Stimulated activated naive CD4-positive, alpha-beta T cell (primary cell): ENCODE measurements at regions not wholly inside any gene's neighbourhood (a gene's known extent, or its start where the extent isn't known, plus 50 kb on each side); places are given as distances from the start of the nearest gene placed in this dataset.
"Not testable (repeated sequence)": the region's sequence is repeated elsewhere in the genome, so short reads cannot be mapped to it uniquely, and the experiment has no call there.

Experiments used
- DNase-seq, 6 experiments: peaks; one replicate each; lab custom pipeline; 2025; lab: John Stamatoyannopoulos, UW

DNA sequence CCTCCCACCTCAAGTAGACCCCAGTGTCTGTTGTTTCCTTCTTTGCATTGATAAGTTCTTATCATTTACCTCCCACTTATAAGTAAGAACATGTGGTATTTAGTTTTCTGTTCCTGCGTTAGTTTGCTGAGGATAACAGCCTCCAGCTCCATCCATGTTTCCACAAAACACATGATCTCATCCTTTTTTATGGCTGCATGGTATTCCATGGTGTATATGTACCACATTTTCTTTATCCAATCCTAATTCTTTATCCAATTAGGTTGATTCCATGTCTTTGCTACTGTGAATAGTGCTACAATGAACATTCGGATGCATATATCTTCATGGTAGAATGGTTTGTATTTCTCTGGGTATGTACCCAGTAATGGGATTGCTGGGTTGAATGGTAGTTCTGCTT, 102.5 kb upstream of the UGP2 start:
- not testable (repeated sequence) for DNase-seq

DNA sequence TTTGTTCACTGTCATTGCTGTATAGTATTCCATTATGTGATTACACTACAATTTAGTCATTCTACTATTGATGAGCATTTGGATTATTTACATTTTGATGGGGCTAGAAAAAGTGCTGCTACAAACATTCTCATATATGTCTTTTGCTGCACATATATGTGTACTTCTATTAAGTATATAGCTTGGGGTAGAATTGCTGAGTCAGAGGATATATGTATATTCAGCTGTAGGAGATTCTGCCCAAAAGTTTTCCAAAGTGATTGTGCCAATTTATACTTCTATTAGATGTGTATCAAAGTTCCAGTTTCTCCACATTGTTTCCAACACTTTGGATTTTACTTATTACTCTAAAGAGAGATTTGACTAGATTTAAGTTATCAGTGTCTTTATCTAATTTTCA, 101.7 kb upstream of the UGP2 start:
- DNase-seq, result no peak

DNA sequence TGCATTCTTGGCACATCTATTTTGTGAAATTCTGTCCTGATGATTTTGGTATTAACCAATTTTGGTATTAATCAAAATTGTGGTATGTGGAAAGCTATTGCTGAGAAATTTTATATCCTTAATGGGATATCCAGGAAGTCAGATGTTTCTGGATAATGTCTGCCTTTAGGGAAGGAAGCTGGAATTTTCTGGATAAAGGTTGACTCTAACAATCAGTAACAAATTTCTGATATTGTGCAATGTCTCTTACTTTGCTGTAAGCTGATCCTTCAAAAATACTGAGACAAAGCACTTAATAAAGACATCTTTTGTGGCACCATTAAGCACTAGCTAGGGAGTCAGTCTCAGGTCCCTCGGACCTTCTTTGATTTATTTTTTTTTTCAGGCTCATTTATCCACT, 100.8 kb upstream of the UGP2 start:
- DNase-seq, result no peak

DNA sequence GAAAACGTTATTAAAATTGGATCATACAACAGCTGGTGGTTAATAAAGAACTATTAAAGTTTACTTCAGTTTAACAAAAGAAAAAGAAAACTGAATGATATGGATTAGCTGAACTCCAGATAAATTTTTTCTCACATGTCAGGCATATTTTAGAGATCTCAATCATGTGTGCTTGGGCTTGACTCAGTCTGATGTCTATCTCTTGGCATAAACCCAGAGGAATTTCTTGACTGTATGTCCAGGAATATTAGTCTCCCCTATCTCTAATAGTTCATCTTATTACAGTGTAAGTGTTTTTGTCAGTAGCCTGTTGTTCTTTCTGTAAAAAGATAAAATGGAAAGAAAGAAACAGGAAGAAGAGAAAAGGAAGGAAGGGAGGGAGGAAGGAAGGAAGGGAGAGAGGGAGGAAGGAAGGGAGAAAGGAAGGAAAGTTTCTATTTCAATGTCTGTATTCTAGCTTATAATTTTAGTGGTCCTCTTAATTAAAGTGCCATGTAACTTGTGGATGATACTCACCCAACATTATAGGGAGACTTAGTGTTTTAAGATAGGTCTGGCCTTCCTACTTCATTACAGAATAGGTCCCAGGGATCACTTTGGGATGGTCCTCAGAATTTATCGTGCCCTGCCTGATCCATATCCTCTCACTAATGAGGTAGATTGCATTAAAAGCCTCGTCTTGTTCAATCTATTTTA, 99.7 kb upstream of the UGP2 start:
- no peak for DNase-seq

DNA sequence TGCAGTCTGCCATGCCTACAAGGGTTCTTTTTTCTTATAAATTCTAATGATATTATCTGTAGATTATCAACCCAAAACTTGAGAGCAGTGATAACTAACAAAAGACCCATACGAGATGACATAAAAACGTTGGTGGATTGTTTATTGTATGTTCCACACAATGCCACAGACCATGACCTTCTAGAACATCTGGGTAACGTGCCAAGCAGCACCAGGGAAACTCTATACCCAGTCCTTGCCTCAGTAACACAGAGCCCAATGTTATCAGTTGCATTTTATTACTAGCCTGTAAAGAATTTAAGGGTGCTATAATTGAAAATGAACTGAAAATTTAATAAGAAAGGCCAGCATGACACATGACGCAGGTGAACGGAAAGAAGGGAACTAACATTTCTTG, 99.1 kb upstream of the UGP2 start:
- DNase-seq, result no peak

DNA sequence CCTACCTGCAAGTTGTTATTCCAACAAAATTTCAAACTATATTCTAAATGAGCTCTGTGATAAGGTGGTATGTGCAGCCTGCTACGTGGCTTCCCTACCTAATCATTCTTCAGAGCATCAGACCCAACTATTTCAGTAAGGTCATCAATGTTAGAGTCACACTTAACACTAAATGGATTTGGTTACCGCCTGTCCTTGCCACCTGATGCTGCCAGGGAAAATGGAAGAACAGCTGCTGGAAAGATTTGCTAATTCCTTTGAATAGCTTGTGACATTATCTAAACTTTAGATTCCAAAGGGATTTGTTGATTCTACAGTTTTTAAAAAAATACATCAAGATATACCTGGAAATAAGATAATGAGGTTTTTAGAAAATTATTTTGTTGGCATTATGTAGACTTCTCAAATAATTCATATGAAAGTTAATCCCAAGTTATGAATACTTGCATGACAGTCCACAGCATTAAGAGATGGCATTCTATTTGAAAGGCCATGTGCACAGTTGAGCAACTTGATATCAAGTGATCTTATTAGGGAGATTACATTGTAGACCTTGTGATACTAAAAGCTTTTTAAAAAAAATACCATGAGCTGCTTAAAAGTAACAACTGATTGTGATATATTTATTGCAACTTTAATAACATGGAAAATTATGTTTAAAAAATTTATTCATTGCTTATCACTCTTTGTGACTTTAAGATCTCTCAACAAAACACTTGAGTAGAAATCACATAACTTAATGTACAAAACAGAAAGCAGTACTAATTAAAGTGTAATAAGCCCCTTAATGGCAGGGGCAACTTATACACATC, 98.3 kb upstream of the UGP2 start:
- no peak for DNase-seq

DNA sequence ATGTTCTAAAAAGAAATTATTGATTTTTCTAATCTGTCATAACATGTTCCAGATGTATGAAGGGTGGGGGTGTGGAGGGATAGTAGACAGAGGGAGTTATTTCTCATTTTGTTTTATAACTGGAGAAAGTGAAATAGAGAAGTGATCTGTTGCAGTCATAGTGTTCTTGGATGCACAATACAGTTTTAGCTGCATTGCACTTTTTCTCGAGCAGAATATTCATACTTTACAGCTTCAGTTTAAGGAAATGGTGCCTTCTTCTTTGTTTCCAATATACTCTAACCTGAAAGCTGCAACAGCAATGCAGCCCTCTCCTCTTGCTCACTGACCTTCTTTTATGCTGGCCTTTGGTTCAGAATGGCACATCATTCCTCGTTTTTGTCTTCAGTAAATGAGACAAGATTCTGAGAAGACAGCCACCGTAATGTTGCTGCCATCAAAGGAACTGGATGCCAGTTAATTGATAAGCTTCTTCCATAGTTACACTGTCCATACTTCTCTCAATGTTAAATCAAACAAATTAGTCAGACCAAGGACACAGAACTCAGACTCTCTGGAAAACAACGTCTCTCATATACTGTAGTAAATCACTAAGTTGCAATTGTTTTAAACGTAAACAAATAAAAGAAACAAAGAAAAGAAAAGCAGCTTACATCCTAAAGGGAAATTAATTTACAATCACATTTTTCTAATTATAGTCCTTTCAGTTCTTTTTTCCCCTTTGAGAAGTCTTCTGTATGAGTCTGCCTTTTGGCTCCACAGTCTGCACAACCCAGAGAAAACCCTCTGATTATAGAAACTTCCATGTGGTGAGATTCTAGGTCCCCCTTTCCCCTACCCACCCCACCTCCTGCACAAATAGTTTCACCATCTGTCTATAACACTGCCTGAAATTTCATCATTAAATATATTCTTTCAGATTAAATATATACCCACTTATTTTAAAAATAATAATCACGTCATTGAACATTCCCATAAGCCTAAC, 97.4 kb upstream of the UGP2 start:
- DNase-seq, result no peak

DNA sequence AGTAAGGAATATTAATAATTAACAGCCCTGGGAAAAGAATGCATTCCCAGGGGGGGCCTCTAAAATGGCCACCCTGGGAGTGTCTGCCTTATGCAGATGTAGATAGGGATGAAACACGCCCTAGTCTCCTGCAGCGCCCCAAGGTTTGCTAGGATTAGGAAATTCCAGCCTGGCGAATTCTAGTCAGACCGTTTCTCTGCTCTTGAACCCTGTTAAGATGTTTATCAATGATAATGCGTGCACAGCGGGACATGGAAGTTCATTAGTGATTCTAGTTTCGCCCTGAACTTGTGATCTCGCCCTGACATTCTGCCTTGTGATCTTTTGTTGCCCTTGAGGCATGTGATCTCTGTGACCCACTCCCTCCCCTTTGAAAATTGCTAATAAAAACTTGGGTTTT, 95.1 kb upstream of the UGP2 start:
- not testable (repeated sequence) for DNase-seq

DNA sequence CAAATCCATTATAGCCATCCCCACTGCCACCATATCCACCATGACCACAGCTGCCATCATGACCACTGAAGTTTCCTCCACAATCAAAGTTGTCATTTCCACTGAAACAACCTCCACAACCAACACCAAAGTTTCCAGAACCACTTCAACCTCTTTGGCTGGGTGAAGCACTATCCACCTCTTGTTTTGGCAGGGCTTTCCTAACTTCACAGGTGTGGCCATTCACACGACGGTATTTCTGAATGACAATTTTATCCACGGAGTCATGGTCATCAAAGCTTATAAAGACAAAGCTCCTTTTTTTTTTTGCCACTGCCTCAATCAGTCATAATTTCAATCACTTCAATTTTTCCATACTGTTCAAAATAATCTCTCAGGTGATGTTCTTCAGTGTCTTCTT, 89.8 kb upstream of the UGP2 start:
- no peak for DNase-seq

DNA sequence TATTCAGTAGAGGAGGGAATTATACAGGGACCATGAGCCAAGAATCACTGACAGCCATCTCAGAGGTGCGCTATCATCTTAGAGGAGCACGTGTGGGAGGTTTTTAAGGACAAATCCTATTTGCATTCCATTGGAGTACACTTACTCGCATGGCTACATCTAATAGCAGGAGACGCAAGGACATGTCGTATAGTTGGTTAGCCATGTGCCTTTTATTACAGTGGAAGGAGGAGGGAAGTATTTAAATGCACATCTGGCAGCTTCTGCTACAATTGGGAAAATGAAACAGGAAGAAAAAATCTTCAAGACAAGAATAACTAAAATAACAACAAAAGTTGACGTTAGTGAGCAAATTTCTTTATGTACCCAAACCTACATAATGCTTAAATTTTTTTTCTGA, 86.5 kb upstream of the UGP2 start:
- DNase-seq, result no peak

DNA sequence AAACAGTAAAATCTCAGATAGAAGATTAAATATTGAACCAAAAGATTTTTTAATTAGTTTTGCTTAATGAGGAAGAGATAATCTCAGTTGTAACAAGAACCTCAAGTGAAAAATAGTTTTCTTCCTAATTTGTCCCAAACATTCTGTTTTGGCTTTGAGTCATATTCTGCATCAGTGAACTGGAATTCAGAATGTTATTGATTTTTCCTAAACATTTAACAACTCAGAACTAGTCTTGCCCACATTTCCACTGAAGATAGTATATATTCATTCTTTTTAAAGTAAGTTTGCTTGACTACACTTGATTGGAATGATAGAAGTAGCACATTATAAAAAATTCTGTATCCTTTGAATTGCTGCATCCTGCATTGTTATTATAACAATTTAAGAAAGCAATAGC, 85.7 kb upstream of the UGP2 start:
- DNase-seq, result no peak

DNA sequence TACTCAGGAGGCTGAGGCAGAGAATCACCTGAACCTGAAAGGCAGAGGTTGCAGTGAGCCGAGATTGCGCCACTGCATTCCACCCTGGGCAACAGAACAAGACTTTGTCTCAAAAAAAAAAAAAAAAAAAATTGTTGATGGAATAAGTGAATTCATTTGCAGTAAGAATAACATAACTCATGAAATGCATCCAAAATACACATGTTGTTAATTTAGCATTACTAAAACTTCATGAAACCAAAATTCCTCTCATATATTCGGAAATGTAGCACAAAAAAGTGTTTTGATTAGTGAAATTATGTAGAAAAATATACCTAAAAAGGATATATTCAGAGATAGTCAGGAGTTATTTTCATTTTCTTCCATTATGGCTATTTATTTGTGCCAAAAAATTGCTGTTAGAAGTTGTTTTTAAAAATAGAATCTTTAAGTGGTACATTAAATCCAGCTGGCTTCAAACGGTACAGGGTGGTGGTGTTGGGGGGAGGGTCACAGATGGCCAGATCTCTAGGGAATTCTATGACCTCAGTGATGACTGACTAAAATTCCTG, 78.2 kb upstream of the UGP2 start:
- no peak for DNase-seq

DNA sequence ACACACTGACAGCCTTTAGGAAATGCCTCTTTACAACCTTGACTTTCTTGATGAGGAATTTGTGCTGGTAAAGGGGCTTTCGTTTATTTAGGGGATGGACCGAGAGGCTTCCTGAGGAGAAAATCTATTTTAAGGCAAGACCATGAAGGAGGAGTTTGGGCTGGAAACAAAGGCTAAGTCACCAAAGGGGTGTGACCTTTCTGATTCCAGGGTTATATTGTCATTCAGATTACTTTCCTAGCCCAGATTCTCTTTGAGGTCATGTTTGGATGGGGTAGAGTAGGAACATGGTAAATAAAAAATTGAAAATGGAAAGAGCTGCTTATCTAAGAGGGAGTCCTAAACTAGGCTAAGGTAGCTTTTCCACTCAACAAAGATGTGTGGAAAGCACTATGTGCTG, 77.1 kb upstream of the UGP2 start:
- DNase-seq, result no peak

DNA sequence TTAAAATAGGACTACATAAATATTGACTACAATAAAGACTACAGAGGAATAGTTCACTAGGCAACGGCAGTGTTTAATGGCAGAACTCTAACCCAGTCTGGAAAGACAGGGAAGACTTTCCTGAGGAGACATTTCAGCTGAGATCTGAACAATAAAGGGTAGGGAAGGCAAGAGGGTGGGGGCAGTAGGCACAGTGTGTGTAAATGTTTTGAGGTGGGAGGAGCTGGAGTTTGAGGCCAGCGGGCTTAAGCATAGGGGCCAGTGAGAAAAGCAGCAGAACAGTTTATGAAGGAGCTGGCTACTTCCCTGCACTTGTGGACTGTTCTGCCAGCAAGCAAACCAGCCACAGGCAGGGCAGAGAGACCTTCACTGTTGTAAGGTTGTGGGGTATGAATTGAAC, 76.6 kb upstream of the UGP2 start:
- no peak for DNase-seq

DNA sequence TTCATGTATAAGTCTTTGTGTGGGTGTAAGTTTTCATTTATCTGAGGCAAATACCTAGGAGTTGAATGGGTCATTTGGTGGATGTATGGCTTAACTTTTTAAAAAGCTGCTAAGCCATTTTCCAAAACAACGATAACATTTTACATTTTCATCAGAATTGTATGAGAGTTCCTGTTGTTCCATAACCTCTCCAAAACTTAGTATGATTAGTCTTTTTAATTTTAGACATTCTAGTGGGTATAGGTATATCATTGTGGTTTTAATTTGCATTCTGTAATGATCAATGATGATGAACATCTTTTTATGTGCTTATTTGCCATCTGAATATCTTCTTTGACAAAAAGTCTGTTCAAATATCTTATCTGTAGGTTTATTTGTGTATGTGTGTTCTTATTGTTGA, 74.4 kb upstream of the UGP2 start:
- DNase-seq, result no peak

DNA sequence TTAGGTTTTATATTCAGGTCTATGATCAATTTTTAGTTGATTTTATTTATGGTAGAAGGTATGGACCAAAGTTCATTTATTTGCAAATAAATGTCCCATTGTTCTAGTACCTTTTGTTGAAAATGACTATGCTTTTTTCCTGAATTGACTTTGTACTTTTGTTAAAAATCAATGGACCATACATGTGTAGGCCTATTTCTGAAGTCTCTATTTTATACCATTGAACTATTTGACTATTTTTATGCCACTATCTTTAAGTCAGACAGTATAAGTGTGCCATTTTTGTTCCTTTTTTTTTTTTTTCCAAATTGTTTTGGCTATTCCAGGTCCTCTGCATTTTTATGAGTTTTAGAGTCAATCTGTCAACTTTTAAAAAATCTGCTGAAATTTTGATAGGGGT, 73.6 kb upstream of the UGP2 start:
- DNase-seq, result no peak

DNA sequence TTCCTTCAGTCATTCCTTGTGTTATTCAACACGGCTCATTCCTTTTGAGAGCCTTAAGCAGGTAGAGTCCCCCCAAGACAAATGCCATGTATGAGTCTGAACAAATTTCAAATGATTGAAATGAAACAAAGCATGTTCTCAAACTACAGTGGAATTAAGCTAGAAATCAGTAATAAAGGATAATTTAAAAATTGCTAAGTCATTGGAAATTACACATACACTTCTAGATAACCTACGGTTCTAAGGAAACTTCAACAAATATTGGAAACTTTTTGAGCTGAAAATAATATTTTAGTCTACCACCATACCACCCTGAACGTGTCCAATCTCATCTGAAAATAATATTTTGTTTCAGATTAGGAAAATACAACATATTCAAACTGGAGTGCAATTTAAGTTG, 71.8 kb upstream of the UGP2 start:
- no peak for DNase-seq

DNA sequence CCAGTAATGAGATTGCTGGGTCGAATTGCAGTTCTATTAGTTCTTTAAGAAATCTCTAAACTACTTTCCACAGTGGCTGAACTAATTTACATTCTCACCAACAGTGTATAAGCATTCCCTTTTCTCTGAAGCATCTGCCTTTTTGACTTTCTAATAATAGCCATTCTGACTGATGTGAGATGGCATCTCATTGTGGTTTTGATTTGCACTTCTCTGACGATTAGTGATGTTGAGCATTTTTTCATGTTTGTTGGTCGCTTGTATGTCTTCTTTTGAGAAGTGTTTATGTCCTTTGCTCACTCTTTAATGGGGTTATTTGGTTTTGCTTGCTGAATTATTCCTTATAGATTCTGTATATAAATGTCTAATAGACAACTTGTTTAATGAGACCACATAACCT, 69.6 kb upstream of the UGP2 start:
- no peak for DNase-seq

DNA sequence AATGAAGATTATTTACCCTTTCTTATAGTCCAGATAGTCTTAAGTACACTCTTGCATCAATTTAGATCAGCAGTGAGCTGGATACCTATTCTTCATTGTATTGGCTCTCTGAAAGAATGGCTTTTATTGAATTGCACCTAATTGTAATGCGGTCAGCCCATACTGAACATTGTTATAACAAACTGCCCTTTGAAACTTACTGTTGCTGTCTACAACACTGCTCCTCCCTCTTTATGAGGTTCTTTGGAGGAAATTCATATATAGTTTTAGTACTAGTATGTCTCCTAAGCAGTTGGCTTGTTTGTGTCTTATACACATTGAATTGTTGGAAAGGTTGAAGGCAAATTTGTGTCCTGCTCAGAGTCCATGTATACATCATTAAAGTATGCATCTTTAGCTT, 66.5 kb upstream of the UGP2 start:
- DNase-seq, result no peak

DNA sequence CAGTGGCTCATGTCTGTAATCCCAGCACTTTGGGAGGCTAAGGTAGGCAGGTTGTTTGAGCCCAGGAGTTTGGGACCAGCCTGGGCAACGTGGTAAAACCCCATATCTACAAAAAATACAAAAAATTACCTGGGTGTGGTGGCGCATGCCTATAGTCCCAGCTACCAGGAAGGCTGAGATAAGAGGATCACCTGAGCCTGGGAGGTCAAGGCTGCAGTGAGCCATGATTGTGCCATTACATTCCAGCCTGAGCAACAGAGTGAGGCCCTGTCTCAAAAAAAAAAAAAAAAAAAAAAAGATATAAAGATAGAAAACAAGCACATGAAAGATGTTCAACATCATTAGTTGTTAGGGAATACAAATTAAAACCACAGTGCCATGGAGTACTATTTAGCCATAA, 65.3 kb upstream of the UGP2 start:
- no peak for DNase-seq

DNA sequence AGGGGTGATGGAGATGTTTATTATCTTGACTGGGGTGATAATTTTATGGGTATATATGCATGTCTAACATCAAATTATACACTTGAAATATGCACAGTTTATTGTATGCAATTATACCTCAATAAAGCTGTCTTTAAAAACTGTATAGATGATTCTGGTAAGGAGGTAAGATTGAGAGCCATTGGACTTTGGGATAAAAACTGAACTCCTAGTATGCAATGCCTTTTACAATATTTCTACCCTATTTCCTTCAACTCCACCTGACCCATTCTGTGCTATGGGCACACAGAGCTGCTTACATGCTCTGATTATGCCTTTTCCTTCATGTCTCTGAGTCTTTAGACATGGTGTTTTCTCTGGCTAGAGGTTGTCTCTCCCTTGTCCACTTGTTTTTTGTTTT, 63.9 kb upstream of the UGP2 start:
- DNase-seq, result no peak

DNA sequence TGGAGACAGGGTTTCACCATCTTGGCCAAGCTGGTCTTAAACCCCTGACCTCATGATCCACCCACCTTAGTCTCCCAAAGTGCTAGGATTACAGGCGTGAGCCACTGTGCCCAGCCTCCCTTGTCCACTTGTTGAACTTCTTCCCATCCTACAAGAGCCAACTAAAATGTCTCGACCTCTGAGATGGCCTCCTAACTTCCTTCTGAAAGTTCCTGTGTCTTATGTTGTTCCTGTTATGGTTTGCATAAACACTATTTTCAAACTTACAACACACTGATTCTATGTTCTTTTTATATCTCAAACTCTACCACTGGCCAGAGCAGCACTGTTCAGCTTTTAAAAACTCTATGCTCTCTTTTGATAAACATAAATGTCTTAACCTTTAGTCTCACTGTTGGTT, 63.3 kb upstream of the UGP2 start:
- no peak for DNase-seq
